Right kidney (tissue), 1 donor: ENCODE measurements at regions not wholly inside any gene's neighbourhood (a gene's known extent, or its start where the extent isn't known, plus 50 kb on each side); places are given as distances from the start of the nearest gene placed in this dataset.
"Not testable (repeated sequence)": the region's sequence is repeated elsewhere in the genome, so short reads cannot be mapped to it uniquely, and the experiment has no call there.

Experiments
- DNase-seq: peaks from one replicate; pipeline ENCODE4 v3.0.0-alpha.2; 2016

DNA sequence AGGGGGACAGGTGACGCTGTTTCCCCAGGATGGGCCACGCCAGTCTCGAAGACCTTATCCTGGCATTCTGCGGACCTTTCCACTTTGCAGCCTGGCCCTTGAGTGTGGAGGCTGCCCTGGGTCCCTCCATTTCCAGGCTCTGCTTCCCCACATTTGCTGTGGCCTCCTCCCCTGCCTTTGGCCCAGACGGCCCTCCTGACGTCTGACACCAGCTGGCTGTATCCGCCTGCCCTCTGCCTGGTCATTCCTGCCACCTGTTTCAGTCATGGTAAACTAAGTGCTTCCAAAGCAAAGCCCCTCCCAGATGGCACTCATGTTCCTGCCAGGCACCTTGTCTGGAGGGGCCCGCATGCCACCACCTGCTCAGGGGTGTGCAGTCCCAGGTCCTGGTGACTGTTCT, 95.1 kb downstream of the ASB1 start:
- DNase-seq: no peak

- DNase-seq: peak; percentile 77
Observed at GRCh38 chr2:238523158-238524110, 96.7 kb downstream of the ASB1 start.

DNA sequence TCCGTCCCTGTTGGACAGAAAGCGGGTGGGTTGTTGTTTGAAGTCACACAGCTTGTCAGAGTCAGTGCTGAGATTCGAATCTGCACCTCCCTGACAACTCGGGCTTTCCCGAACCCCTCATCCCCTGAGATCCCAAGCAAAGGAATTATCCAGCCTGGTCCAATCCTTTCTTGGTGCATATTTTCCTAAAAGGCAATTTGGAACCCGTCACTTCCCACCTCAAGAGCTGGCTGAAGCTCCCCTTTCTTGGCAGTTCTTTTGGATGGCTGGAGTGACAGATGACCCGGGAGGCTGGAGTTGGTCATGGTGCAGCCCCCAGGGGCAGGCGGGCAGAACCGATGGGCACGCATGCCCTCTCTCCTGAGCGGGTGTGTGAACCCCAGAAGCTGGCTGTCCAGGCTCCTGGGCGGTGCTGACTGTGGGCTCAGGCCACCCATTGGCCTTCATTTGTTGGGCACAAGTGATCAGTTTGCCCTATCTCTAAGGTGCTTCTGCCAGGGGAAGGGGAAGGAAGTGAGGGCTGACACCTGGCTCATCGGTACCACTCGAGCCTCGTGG, 97.8 kb downstream of the ASB1 start:
- DNase-seq: no peak

DNA sequence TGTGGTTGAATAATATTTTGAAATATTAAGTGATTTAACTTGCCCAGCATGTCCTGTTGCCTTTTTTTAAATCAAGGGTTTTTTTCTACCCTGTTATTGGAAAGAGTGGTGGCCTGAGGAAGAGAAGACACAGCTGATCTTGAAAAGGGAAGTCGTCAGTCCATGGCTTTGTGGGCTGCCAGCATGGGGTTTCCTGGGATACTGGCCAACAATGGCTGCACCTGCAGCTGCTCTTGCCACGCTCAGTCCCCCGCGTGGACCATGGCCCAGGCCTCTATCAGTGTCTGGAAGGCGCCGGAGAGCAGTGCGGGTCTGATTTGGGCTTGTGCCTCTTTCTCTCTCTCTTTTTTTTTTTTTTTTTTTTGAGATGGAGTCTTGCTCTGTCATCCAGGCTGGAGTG, 99.3 kb downstream of the ASB1 start:
- DNase-seq: no peak

- DNase-seq: no peak
Observed at GRCh38 chr2:238527565-238527964, 100.8 kb downstream of the ASB1 start.

- no peak for DNase-seq
Observed at GRCh38 chr2:238528953-238529781, 102.4 kb downstream of the ASB1 start.

- not testable (repeated sequence) for DNase-seq
Observed at GRCh38 chr2:238531017-238531645, 104.4 kb downstream of the ASB1 start.

DNA sequence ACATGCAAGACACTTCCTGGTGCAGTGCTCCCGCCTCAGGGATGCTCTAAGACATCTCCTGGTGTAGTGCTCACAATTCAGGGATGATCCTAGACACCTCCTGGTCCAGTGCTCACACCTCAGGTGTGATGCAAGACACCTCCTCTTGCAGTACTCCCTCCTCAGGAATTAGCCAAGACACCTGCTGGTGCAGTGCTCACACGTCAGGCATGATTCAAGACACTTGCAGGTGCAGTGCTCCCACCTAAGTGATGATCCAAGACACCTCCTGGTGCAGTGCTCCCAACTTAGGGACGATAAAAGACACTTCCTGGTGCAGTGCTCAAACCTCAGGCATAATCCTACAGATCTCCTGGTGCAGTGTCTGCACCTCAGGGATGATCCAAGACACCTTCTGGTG, 117.0 kb downstream of the ASB1 start:
- not testable (repeated sequence) for DNase-seq

DNA sequence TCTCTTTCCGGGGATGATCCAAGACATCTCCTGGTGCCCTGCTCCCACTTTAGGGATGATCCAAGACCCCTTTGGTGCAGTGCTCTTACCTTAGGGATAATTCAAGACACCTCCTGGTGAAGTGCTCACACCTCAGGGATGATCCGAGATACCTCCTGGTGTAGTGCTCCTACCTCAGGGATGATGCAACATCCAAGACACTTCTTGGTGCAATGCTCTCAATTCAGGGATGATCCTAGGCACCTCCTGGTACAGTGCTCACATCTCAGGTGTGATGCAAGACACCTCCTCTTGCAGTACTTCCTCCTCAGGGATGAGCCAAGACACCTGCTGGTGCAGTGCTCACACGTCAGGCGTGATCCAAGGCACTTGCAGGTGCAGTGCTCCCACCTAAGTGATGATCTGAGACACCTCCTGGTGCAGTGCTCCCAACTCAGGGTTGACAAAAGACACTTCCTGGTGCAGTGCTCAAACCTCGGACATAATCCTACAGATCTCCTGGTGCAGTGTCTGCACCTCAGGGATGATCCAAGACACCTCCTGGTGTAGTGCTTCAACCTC, 122.3 kb downstream of the ASB1 start:
- no peak for DNase-seq

- DNase-seq: no peak
Observed at GRCh38 chr2:238549866-238550265, 123.1 kb downstream of the ASB1 start.

DNA sequence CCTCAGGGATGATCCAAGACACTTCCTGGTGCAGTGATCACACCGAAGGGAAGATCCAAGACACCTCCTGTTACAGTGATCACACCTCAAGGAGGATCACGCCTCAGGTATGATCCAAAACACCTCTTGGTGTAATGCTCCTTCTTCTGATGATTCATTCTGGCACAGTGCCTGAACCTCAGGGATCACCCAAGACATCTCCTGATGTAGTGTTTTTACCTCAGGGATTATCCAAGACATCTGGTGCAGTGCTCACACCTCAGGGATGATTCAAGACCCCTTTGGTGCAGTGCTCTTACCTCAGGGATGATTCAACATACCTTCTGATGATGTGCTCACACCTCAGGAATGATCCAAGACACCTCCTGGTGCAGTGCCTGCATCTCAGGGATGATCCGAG, 124.4 kb downstream of the ASB1 start:
- no peak for DNase-seq

DNA sequence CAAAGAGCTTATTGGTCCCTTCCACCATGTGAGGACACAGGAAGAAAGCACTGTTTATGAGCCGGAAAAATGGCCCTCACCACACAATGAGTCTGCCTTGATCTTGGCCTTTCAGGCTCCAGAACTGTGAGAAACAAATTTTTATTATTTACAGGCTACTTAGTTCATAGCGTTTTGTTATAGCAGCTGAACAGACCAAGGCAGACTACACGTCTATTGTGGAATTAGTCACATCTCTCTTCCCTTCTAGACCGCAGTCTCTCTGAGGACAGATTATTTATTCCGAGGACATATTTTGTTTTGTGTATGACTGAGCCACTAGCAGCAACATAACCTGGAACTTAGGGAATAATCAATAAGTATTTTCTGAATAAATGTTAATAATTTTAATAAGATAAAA, 125.5 kb downstream of the ASB1 start:
- DNase-seq: no peak

DNA sequence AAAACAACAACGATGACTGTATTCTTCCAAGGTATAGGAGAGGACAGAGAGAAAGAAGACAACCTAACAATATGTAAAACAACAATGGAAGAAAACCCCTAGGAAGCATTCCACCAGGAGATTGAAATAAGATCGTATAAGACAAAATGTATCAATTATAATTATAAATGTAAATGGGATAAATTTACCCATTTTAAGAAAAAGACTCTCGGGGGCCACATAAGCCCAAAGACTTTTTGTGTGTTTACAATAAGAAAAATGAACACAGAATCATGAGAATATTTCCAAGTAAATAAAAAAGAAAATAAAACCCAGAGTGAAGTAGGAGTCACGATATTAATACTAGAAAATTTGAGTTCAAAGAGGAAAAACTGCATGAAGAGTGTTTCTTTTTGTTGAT, 126.4 kb downstream of the ASB1 start:
- no peak for DNase-seq

DNA sequence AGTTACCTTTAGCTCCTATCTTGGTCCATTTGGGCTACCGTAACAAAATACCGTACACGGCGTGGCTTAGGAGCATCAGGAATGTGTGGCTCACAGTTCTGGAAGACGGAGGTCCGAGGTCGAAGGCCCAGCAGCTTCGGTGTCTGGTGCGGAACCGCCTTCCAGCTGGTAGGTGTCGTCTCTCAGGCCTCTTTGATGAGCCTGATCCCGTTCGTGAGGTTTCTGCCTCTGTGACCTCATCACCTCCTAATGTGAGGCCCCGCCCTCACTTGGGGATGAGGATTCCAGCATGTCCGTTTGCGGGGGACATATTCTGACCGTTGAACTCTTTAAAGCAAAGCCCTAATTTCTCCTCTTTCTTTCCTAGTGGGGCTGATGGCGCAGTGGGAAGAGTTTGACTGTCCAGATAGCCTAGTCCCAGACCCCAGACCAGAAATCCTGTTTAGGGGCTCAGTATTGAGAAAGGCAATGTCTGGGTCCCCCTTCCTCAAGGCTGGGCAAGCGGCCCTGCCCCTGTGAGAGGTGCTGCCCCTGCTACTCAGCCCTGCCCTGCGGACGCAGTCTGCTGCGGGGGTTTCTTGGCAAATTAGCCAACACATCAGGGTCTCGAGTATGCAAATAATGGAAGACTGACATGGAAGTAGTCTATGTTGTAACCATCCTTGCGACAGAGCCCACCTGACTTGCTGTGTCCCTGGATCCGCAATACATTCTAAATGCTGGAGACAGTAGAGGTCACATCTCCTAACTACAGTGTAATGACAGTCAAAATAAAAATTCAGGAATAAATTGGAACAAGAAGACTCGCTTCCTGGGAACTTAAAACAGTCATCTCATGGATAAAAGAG, 128.0 kb downstream of the ASB1 start:
- no peak for DNase-seq

DNA sequence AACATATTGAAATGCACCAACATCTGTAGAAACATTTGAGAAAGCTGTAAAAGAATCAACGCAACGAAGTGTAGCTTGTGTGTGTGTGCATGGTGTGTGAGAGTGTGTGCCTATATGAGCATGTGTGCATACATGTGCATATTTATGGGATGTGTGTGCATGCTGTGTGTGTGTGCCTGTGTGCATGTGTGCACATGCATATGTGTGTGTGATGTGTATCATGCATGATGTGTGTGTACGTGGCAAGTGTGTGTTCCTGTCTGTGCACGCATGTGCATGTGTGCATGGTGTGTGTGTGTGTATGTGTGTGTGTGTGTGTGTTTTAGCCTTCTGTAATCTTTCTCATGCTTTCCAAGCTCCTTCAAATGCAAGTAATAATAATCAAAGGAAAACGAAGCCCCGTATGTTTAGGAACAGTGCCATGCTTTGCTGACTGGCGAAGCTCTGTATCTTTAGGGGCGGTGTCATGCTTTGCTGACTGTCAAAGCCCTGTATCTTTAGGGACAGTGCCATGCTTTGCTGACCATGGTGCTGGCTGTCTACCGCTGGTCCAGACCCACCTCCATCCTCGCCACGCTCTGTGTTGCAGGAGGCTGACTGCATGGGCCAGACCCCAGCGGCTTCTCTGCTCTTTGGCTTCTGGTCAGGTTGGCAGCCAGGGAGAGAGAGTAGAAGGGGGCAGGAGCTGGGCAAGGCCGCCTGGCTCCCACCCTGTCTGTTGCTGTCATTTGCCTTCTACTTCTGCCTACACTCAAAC, 129.2 kb downstream of the ASB1 start:
- no peak for DNase-seq

DNA sequence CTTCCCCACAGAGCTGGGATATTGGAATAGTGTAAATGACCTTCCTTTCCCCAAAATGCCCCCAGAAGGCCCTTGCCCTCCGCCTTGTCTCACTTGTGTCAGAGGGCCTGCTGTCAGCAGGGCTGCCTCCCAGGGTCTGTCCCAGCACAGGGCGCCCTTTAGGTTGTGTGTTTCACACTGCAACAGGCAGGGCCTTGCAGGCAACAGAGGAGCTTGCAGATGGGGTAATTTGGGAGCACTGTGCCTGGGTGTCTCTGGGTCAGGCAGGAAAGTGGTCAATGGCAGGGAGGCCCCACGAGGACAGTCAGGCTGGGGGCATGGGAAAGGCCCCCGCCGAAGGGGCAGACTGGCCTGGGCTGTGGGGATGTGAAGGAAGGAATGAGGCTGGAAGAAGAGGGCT, 130.7 kb downstream of the ASB1 start:
- no peak for DNase-seq

GRCh38 chr2:238557936-238558335, 131.2 kb downstream of the ASB1 start:
- DNase-seq: no peak

DNA sequence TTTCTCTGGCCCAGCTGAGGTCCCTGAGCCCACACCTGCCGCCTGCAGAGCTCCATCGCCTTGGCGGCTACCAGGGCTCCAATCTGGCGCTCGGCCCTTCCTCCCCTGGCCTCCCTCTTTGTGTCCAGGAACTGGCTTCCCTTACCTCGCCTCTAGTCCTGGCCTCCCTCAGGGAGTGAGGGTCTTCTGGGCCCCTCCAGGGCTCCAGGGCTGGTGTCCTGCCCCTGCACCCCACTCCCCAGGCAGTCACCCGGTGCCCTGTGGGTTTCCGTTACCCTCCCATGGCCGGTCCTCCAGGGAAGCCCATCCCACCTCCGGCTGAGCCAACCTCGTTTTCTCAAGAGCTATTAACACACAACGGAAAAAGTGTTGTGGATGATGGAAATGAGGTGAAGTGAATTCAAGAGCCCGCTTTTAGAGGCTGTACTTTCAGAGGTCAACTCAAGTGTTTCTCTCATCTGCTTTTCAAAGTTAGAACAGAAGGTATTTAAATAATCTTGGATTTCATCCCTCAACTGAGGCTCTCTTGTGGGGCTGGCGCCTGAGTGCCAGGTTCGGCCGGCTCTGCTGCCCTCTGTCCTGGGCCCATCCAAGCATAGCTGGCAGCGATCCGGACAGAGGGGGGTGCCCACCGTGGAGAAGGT, 131.9 kb downstream of the ASB1 start:
- no peak for DNase-seq

GRCh38 chr2:238560234-238560633, 133.5 kb downstream of the ASB1 start:
- DNase-seq: no peak

GRCh38 chr2:238561230-238561629, 134.5 kb downstream of the ASB1 start:
- no peak for DNase-seq
